ENCODE measurements at regions not wholly inside any gene's neighbourhood (a gene's known extent, or its start where the extent isn't known, plus 50 kb on each side); places are given as distances from the start of the nearest gene placed in this dataset.

DNA sequence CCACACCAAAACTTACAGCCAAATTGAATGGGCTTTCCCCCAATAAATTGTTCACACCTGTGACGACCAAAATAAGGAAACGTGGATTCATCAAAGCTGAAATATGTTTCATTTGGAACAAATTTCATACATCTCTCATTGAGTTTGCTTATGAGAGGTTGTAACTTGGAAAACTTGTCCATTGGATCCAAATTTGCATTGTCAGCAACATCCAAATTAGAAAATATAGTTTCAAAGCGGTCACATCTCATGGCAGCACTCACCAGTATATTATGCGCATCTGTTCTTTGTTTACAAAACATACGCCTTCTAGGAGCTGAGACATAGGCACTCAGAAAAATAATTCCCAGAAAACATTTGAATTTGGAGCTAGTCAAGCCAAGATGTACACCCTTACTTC lies 1028.2 kb upstream of the USP15 start:
- TF ChIP-seq, protein P1, sequence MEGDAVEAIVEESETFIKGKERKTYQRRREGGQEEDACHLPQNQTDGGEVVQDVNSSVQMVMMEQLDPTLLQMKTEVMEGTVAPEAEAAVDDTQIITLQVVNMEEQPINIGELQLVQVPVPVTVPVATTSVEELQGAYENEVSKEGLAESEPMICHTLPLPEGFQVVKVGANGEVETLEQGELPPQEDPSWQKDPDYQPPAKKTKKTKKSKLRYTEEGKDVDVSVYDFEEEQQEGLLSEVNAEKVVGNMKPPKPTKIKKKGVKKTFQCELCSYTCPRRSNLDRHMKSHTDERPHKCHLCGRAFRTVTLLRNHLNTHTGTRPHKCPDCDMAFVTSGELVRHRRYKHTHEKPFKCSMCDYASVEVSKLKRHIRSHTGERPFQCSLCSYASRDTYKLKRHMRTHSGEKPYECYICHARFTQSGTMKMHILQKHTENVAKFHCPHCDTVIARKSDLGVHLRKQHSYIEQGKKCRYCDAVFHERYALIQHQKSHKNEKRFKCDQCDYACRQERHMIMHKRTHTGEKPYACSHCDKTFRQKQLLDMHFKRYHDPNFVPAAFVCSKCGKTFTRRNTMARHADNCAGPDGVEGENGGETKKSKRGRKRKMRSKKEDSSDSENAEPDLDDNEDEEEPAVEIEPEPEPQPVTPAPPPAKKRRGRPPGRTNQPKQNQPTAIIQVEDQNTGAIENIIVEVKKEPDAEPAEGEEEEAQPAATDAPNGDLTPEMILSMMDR (IDR thresholded peaks at IDR 0.05), result no peak
- no peak for TF ChIP-seq POLR2AphosphoS5 (IDR thresholded peaks at IDR 0.05)

Measured in prostate gland (tissue), 2 donors.